ENCODE measurements at regions not wholly inside any gene's neighbourhood (a gene's known extent, or its start where the extent isn't known, plus 50 kb on each side); places are given as distances from the start of the nearest gene placed in this dataset.

DNA sequence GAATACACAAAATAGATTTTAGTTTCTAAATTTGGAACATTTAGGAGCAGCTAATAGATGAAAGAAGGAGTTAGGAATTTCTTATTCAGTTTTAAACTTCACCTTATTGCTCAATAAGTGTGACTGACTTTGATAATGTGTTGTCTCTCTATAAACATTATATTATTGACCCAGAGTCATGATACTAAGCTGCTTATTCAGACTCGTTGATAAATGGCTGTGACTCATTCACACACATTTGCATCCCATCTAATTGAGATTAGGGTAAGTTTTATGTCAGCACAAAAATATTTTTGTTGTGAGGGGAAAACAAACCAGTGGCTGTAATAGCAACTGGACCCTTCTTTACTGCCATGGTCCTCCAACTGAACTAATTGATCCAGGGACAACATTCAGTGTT, 137.6 kb downstream of the GOLIM4 start:
- no peak for DNase-seq (ENCODE audit: low read depth)
- TF ChIP-seq, protein P1, sequence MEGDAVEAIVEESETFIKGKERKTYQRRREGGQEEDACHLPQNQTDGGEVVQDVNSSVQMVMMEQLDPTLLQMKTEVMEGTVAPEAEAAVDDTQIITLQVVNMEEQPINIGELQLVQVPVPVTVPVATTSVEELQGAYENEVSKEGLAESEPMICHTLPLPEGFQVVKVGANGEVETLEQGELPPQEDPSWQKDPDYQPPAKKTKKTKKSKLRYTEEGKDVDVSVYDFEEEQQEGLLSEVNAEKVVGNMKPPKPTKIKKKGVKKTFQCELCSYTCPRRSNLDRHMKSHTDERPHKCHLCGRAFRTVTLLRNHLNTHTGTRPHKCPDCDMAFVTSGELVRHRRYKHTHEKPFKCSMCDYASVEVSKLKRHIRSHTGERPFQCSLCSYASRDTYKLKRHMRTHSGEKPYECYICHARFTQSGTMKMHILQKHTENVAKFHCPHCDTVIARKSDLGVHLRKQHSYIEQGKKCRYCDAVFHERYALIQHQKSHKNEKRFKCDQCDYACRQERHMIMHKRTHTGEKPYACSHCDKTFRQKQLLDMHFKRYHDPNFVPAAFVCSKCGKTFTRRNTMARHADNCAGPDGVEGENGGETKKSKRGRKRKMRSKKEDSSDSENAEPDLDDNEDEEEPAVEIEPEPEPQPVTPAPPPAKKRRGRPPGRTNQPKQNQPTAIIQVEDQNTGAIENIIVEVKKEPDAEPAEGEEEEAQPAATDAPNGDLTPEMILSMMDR (IDR thresholded peaks at IDR 0.05; ENCODE audit: control insufficient read depth, extremely low read depth, insufficient read depth), result no peak
- H3K4me3 ChIP-seq (ENCODE audit: low read depth, low read length), result no peak overlapping the region

DNA sequence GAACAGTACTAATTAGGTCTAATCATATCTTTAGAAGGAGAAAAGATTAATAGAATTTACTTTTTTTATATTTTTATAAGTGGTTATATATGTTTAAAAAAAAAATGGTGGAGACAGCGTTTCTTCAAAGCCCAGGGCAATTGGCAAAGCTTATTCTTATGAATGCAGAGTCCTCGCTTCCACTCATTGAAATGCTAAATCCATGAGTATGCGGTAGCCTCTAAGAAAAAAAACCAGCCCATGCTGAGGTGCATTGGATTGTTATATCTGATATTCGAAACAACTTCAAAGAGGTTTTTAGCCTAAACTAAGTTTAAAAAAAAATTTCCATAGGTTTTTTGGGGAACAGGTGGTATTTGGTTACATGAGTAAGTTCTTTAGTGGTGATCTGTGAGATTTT, 142.8 kb downstream of the GOLIM4 start:
- no peak overlapping the region for H3K4me3 ChIP-seq (ENCODE audit: low read depth, low read length)
- TF ChIP-seq, protein P1 (IDR thresholded peaks at IDR 0.05; ENCODE audit: control insufficient read depth, extremely low read depth, insufficient read depth), result no peak
- no peak for DNase-seq (ENCODE audit: low read depth)

DNA sequence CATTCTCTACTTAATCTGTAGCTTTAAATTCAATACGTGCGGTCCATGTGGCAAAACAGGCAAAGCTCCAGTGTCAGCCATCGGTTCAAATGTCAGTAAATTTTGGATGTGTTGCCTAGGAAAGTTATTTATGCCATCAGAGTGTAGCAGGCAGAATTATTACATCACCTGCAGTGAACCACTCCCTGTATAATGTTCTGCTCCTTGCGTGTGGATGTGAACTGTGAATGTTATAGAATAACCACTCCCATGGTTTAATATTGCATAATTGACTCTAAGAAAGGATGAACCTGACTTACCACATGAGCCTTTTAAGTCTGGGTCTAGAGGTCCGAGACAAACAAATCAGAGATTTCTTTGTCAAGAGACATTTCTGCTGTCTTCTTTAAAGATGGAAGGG, 145.5 kb downstream of the GOLIM4 start:
- TF ChIP-seq, protein P1 (IDR thresholded peaks at IDR 0.05; ENCODE audit: control insufficient read depth, extremely low read depth, insufficient read depth), result no peak
- H3K4me3 ChIP-seq (ENCODE audit: low read depth, low read length), result no peak overlapping the region
- no peak for DNase-seq (ENCODE audit: low read depth)

DNA sequence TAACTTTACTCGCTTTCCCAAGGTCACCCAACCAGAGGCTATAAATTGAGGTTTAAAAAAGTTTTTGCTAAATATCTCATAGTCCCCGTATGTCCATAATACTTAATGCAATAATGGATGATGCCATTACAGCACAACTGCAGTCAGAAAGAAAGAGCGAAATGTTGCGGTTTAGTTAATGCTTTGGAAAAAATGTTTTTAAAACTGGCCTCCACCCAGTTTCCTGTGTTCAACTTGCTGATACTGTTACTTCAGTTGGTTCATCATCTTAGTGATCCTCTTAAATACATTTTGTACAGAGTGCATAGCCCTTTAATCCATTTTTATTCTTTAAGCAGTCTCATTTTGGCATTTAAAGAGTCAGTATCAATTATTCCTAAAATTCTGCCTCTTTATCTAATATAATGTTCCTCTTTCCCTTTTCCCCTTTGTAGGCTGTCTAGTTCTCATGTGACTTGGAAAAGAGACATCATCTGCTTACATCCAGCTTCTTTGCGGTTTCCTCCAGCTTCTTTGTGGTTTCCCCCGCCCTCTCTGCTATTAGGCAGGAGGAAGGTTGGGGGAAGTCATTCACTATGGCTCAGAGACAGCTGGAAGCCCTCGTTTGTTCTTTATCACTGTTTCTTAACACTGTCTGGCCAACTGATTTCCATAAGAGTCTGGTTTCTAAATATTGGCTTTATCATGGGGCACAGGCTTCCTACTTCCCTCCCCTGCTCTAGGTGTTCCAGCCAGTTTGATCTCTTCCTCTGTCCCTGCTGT, 154.3 kb downstream of the GOLIM4 start:
- no peak for DNase-seq (ENCODE audit: low read depth)
- TF ChIP-seq, protein P1 (IDR thresholded peaks at IDR 0.05; ENCODE audit: control insufficient read depth, extremely low read depth, insufficient read depth), result no peak
- H3K4me3 ChIP-seq (ENCODE audit: low read depth, low read length), result no peak overlapping the region

DNA sequence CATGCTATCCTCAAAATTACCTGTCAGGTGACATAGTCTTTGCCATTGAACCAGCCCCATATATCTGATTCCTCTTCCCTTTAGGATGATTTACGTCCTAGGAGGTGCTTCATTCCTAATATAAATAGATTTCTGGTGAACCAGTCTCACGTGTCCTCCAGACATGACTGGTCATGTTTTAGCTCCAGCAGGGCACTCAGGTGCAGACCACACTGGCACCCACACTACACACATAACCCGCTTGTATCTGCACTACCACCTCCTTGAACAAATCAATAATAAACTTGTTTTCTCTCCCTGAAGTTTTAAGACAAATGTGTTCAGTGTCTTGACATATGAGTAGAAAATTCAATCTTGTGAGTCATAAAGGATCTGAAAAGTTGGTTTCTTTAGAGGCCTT, 155.5 kb downstream of the GOLIM4 start:
- no peak for DNase-seq (ENCODE audit: low read depth)
- TF ChIP-seq, protein P1 (IDR thresholded peaks at IDR 0.05; ENCODE audit: control insufficient read depth, extremely low read depth, insufficient read depth), result no peak
- H3K4me3 ChIP-seq (ENCODE audit: low read depth, low read length), result no peak overlapping the region

DNA sequence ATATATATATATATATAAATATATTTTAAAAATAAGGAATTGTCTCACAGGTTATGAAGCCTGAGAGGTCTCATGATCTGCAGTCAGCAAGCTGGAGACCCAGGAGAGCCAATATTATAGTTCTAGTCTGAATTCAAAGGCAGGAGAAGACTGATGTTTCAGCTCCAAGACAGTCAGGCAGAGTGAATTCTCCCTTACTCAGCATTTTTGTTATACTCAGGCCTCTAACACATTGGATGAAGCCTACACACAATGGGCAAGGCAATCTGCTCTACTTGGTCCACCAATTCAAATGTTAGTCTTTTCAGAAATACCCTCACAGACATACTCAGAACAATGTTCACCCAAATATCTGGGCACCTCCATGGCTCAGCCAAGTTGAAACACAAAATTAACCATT, 157.2 kb downstream of the GOLIM4 start:
- H3K4me3 ChIP-seq (ENCODE audit: low read depth, low read length), result no peak overlapping the region
- no peak for DNase-seq (ENCODE audit: low read depth)
- TF ChIP-seq, protein P1 (IDR thresholded peaks at IDR 0.05; ENCODE audit: control insufficient read depth, extremely low read depth, insufficient read depth), result no peak

DNA sequence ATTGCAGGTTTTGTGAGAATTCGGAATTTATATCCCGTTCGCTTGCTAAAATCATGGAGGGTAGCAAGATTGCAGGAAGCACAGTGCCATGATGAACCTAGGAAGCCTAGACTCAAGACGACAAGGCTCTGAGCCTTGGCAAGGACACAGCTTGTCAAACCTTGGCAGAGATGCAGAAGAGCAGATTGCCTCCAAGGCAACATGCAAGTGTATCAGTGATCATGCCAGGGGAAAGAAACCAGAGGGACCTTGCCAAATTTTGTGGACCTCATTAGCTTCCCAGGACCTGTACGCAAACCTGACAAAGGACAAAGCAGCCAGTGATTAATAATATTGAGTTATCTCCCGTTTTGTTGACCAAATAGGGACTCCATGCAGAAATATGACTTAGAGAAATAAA, 159.7 kb downstream of the GOLIM4 start:
- TF ChIP-seq, protein P1 (IDR thresholded peaks at IDR 0.05; ENCODE audit: control insufficient read depth, extremely low read depth, insufficient read depth), result no peak
- DNase-seq (ENCODE audit: low read depth), result peak; percentile 79
- no peak overlapping the region for H3K4me3 ChIP-seq (ENCODE audit: low read depth, low read length)

Data from LNCaP clone FGC (cell line).